ENCODE measurements at regions not wholly inside any gene's neighbourhood (a gene's known extent, or its start where the extent isn't known, plus 50 kb on each side); places are given as distances from the start of the nearest gene placed in this dataset.

DNA sequence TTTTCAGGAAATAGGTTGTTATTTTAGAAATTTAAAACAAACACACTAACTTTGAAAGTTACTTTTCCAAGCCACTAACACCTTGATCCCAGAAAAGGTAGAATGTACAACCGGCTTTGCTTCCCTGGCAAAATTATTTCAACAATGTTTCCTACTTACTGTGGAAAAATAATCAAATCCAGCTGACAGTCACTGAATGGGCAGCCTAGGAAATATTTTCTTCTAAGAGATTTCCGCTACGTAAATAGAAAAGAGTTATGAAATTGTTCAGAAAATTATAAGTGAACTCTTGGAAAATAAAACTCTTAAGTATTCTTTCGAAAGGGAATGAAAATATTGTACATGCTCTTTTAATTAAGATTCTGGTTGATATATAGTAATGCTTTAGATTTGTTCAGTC is 195.7 kb downstream of the GASK1B start:
- no peak for DNase-seq (ENCODE audit: low read depth in 2 of 2)

DNA sequence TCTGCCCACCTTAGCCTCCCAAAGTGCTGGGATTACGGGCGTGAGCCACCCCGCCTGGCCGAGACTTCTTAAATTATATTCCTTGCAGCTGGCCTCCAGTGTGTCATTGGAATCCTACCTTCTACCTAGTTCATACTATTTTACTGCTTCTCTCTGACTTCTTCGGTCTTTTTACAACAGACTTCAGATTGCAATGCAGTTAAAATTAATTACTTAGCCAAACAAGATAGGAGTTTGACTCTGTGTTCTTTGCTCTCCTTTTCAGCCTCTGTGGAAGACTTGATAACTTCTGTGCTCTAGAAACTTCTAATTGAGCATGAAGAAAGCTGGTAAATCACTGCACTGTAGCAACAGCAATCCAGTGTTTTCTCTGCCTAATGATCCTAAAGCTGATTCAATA is 199.5 kb downstream of the GASK1B start:
- DNase-seq (ENCODE audit: low read depth in 2 of 2) = no peak

DNA sequence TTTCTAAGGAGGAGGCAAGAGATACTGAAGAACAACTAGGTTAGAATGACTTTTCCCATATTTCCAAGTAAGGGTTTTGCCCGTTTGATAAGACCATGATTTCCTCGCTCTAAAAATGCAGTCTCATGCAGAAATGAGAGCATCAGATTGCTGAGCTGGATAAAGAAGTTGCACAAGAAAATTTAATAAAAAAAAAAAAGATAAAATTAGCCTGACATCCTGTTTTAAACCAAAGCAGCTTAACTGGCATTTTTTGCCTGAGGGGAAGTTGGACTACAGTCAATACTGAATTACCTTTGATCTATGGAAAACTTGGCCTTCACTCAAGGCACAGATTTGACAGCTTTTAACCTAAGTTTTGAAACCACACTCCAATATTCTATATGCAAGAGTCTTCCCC is 208.4 kb downstream of the GASK1B start:
- no peak for DNase-seq (ENCODE audit: low read depth in 2 of 2)

DNA sequence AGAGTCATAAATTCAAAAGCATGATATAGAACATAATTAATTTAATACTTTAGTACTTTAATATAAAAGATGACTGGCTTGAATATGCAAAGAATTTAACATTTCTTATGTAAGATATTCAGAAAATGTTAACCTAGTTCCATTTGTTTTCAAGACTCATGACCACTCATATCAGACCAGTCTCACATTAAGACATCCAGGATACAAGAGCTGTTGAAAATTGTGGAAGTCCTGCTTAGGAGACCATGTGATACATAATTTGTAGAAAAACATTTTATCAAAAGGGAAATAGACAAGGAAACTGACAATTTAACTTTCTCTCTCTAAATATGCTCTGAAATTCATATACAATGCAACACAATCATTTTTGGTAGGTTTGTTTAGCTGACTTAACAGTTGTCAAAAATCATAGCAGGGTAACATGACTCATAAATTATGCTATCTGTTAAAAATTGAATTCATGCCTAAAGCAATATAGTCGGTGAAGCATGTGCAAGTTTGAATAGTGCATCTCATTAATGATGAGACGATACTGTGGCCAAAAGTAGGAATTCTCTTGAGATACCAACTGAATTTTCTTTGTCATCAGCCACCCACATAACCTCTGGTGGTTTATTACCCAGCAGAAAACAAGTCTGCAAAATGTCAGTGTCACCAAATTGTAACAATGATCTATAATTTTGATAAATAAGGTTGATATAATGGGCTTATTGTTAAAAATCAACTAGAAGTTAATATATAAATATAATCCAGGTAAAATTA is 211.4 kb downstream of the GASK1B start:
- no peak for DNase-seq (ENCODE audit: low read depth in 2 of 2)

DNA sequence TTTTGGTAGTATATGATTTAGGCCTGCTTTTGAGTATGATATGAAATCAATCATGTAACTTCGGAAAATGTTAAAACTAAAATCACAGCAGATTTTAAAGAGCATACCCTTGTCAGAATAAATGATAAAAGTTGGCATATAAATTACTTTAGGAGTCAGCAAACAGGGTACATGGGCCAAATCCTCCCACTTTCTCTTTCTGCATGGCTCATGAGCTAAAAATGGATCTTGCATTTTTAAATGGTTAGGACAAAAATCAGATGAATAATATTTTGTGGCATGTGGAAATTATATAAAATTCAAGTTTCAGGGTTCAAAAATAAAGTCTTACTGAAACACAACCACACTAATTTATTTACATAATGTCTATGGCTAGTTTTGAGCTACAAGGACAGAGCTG is 214.9 kb downstream of the GASK1B start:
- DNase-seq (ENCODE audit: low read depth in 2 of 2) = no peak

DNA sequence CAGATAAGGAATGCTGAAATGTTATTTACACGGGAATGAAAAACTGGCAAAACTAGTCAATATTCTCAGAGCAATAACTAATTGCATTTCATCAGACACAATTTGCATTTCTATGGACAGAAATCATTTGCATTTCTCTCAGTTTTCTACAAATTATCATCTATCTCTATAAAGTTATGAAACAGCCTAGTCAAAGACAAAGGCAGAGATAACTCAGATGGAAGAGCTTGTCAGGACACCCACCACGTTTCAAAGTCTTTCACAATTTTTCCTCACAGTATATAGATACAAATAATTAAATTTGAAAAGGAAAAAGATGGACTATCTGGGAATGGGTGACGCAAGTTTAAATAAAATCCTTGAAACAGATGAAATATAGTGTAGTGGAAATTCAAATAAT is 230.8 kb downstream of the GASK1B start:
- DNase-seq (ENCODE audit: low read depth in 2 of 2) = no peak

DNA sequence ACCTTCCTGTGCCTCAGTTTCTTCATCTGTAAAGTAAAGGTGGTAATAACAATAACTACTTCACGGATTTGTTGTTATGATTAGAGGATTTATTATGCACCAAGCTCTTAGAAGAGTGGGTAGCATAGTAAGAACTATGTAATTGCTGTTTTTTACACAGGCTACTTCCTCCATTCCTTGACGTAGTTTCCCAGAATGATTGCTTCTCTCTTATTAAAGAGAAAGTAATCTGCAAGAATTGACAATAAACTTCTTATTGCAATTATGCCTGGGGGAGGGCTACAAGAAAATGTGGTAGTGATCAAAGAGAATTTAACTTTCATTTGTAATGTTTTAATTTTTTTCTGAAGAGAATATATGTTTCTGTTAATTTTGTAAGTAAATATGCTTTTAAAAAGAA is 238.7 kb downstream of the GASK1B start:
- no peak for DNase-seq (ENCODE audit: low read depth in 2 of 2)

DNA sequence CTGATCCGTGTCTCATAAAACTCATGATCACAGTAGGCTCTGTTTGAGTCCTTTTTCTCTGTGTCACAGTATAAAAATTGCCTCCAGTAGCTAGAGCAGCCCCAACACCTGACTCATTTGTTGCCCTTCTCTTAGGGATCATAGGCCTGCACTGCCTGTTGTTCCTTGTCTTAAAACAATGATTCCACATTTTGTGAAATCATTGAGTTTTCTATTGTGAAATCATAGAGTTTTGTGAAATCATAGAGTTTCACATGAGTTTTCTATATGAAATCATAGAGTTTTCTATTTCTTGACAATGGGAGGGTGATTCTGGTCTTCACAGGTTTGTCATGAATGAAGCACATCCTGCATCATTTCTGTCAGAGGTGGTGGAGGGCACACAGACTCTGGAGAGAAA is 239.9 kb downstream of the GASK1B start:
- DNase-seq (ENCODE audit: low read depth in 2 of 2) = no peak

DNA sequence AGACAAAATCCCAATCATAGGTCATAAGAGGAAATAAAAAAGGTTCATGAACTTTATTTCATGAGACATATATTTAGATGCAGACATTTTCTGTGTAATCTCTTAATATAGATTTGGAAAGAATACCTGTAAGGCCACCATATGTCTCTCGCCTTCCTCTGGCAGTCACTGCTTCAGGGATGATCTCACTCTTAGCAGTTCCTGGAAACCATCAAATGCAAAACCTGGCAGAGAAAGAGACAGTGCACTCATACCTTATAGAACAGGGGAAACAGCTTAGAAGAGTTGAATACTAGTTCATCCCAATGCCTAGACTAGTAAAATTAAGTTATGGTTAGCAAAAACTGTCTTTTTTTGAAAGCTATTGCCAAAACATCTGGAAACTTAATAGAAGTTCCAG is 243.3 kb downstream of the GASK1B start:
- no peak for DNase-seq (ENCODE audit: low read depth in 2 of 2)

DNA sequence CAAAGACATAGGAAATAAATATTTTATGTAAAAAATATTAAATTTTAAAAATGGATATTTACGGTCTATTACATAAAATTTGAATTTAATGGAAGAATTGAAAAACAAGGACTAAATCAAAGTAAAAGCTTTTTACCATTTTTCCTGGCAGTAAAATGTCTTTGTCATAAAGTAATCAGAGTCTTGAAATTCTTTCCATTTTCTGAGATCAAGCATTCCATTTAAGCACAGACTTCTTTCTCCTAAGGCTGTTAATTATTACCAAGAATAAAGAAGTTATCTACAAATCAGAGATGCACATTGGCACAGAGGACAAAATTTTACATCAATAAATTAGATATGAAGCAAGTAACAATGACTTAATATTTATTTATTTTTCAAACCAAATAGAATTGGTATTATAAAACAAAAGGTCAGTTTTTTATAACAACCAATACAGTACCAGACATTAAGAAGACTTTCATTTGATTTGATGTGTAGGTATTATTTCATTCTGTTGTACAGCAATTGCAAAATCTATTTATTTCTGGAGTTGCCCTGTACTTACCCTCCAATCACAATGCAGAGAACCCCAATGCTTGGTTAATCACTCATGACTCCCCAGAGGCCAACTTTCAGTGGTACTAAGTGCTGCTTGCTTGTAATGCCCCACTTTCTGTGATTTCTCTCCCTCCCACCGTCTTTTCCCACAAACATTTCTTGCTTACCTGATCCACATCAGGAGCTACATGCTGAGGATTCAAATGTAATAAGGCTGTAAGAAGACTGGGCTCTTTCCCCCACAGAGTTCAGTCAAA is 254.6 kb downstream of the GASK1B start:
- DNase-seq (ENCODE audit: low read depth in 2 of 2) = no peak

DNA sequence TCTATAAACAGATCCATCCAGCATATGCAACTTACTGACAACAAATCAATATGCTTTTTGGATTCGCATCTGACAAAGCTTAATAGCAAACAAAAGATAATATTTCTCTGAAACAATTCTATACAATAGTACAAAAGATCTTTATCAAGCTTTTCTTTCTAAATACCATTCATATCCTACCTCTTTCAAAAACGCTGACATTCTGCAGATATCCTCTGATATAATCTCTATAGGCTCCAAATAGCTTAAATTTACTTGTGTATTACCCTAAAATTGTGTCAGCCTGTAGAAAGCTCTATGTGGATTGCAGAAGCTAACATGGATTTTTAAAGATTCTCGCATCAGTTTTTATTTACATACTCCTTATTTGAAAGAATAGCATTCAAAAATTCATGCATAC is 260.6 kb downstream of the GASK1B start:
- DNase-seq (ENCODE audit: low read depth in 2 of 2) = no peak

DNA sequence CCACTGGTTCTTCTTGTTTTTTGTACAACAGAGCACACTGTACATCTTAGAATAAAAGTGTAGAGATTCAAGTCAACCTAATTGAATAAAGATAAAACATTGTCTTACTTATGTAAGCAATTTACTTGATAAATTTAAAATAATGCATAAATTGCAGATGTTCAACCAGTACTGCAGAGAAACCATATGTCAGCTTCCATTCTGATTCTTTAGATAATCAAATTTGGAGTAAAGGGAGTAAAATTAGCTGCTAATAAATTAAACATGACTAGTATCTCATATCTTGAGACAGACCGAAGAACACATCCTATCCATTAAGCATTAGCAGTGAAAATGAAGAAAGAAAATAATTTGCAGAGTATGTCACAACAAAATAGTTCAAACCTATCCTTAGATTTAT is 261.2 kb downstream of the GASK1B start:
- no peak for DNase-seq (ENCODE audit: low read depth in 2 of 2)

DNA sequence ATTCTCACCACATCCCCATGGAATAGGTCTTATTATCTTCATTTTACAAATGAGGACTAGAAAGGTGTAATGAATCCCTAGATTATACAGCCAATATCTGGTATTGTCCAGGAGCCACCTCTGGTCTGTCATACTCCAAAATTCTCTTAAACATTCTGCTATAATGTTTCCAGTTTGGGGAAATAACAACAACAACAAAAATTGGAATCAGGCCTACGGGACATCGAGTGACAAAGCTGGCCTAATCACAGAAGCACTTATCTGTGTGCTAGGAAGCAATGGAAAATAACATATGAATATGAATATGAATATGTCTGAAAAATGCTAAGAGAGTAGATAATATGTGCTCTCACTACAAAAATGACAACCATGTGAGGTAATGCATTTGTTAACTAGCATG is 264.1 kb downstream of the GASK1B start:
- no peak for DNase-seq (ENCODE audit: low read depth in 2 of 2)

DNA sequence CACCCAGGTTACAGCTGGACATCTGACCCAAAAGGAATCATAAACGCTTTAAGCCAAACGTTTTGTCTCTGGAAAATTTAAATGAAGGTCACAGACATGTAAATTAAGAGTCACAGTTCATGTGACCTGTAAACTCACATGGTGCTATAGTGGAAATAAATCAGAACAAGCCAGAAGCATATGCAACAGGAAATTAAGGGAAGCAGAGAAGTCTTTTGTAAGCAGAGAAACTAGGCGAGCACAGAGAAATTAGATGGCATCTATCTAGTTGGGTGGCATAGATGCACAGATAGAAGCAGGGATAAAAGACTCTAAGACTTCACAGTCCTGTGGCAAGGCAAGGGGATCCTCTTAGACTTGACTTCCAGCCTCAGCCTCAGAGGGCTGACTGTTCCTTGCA is 264.8 kb downstream of the GASK1B start:
- no peak for DNase-seq (ENCODE audit: low read depth in 2 of 2)

DNA sequence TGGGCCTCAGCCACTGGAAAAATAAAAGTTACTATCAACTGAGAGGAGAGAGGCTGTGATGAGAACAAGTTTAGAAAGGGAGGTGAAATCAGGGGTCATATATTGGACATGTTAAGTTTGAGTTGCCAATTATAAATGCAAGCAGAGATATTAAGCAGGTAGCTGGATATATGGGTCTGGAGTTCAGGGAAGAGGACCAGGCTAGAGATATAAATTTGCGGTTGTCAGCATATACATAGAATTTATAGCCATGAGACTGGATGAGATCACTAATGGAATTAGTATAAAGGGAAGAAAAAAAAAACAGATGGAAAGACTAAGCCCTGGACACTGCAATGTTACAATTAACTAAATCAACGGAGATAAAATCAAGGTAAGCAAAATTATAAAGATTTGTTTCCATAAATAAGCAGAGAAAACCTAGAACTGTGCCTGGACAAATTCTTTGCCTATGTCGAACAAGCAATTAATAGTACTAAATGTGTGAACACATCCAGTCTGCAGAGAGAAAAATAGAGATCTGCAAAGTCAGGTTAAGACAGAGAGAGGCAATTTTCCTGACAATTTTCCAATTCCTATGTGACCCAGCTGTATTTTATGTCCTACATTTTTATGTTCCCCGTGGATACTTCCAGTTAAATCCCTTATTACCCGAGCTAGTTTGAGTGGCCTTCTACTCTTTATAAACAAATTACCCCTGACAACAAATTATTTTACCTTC is 265.4 kb downstream of the GASK1B start:
- no peak for DNase-seq (ENCODE audit: low read depth in 2 of 2)

DNA sequence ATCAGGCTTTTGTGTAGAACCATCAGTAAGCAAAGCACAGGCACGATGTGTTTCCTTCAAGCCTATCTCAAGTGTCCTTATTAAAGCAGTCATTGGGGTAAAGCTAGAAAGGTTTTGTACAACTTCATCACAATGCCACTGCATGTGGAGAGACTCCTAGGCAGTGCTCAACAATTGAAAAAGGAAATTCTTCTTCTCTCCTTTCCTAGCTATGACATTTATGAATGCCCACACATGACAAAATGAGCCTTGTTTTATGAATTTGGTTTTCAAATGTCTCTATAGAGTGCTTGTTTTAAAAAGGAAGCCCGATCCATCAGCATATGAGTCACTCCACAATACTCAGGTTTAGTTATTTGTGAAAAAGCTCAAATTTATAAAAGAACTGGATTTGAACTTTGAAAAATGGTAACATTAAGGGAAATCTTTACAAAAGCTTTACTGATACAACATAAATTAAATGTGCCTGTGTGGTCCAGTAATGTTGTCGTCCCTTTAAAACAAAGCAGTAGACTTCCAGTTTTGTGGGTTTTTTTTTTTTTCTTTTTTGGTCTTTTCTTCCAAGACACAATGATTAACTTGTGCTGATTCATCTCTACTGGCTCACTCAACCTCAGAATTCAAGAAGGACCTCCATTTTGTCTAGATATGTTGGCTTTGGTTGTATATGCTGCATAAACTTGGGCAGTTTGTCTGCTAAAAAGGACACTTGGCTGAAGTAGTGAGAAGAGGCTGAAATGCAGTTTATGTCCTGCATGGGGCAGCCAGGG is 273.8 kb downstream of the GASK1B start:
- DNase-seq (ENCODE audit: low read depth in 2 of 2) = no peak

DNA sequence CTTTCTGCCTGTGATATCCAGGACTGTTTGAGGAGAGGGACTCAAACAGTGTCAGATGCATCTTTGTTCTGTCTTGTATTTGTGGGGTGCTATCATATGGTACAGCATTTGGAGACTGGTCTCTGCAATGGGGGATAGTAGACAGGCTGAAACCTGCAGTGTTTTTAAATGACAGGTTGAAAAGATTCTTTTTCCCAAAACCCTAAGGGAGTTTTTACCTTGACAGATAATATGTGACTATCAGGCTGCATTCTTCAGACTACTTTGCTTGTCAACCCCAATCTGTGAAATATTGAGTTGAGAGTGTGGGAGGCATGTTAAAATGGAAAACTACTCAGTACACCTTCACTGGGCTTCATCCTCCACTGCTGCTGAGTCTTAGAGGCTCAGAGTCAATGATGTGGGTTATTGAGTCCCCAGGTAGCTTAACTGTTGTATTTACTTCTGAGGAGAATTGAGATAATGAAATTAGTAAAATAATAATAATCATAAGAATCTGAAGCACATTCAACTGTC is 274.9 kb downstream of the GASK1B start:
- no peak for DNase-seq (ENCODE audit: low read depth in 2 of 2)

DNA sequence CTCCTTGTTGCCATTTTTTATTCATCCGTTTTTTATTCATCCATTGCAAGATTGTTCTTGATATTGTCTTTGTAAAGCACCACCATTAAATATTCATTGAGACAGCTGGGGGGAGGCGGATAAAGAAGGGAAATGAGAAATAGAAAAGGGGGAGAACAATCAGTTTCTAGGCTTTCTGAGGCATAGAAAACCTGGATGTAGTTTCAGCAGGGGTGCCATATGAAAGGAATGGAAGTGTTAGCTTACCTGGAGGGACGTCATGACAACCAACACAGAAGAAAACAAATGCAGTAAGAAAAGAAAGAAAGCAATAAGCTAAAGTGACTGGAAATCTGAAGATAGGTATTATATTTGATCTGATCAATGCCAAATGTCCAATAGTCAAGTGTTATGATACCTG is 276.1 kb downstream of the GASK1B start:
- DNase-seq (ENCODE audit: low read depth in 2 of 2) = no peak

DNA sequence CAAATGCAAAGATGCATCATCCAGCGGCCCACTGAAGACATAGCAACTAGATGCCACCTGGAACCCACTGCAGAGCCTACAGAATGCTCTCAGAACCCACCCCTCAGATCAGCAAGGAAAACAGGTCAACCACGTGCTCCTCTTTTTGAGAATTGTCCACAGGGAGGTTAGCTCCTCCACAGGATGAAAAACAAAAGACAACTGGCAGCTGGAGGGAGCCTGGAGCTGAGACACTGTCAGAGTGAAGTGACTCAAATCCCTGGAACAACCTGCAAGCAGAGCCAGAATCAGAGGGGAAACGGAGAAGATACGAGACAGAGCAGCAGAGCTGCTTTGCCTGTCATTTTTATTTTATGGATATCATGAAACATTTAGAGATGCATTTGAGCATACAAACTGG is 277.6 kb downstream of the GASK1B start:
- DNase-seq (ENCODE audit: low read depth in 2 of 2) = no peak

DNA sequence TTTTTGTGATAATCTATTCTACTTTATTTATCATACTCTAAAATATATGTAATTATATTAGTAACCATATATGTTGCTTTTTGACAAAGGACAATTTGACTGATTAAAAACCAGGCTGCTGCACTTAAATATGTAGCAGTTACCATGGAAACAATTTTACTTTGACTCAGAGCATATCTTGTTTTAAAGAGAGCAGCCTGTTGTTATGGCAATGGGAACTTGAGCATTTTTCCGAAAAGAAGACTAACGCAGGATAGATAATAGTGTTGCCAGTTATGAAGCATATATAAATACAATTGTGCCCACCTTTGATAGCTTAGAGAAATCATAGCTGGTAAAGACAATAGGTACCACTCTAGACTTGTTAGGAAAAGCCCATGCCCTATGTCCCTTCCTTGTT is 283.0 kb downstream of the GASK1B start:
- DNase-seq (ENCODE audit: low read depth in 2 of 2) = no peak

DNA sequence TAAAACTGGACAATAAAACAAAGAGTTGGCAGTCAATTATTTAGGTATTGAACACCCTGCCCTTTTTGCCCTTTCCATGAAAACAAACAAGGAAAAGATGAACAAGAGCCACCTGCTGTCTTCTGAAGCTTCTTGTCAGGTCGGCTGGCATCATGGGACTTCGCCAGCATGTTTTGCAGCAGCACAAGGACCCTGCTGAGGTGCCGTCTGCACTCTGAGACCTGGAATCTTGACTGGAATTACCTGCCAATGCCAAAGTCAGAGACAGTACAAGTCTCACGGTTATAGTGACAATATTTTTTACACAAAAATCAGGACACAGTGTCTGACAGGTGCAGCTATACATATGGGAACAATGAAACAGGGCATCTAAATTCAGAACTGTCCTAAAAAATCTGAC is 284.5 kb downstream of the GASK1B start:
- DNase-seq (ENCODE audit: low read depth in 2 of 2) = no peak

DNA sequence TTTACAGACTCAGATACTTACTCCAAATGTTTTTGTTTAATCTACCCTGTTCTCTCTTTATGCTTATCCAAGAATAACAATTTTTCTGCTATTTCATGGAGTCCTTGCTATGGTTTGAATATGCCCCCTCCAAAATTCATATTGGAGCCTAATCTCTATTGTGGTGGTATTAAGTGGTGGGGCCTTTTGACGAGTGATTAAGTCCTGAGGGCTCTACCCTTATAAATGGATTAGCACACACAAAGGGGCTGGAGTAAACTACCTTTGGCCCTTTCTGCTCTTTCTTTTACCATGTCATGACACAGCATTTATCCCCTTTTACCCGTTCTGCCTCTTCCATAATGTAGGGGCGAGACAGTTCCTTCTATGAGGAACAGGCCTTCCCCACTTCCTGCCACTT is 285.5 kb downstream of the GASK1B start:
- no peak for DNase-seq (ENCODE audit: low read depth in 2 of 2)
